GM04504 (cell line): ENCODE measurements at regions not wholly inside any gene's neighbourhood (a gene's known extent, or its start where the extent isn't known, plus 50 kb on each side); places are given as distances from the start of the nearest gene placed in this dataset.
"Not testable (repeated sequence)": the region's sequence is repeated elsewhere in the genome, so short reads cannot be mapped to it uniquely, and the experiment has no call there.

ENCODE experiments used
- DNase-seq: peaks from one replicate; pipeline ENCODE4 v3.0.0-alpha.2; 2012; ENCODE audit warnings: low read depth

DNA sequence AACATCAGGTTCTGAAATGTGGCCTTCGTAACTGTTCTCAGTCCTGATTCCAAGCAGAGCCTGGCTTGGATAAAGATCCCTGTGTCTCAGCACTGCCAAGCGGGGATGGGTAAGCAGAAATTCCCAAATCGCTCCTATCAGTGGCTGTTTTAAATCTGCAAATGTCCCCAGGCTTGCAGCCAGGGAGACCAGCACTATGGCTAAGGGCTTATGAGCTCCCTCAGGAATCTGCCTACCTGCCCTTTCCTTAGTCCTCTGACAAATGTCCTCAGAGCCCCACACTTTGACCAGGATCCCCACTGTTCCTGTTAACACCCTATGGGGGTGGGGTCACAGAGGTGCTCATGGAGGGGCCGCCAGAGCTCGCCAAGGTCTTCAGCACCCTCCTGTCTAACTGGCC, 1062.8 kb downstream of the UQCRFS1 start:
- DNase-seq = no peak

DNA sequence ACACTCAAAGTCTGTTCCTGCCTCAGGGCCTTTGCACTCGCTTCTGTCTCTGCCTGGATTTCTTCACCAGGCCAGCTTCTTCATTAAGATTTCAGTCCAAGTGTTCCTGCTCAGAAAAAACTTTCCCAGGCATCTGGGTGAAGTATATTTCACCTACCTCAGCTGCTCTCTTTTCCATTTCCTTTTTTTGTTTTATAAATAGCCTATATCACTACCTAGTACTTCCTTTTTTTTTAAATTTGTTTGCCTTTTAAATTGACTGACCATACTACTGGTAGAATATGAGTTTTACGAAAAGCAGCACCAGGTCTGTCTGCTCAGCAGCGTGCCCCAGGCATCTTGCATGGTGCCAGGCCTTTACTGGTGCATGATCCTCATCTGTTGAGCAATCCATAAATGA, 1064.4 kb downstream of the UQCRFS1 start:
- DNase-seq = no peak

DNA sequence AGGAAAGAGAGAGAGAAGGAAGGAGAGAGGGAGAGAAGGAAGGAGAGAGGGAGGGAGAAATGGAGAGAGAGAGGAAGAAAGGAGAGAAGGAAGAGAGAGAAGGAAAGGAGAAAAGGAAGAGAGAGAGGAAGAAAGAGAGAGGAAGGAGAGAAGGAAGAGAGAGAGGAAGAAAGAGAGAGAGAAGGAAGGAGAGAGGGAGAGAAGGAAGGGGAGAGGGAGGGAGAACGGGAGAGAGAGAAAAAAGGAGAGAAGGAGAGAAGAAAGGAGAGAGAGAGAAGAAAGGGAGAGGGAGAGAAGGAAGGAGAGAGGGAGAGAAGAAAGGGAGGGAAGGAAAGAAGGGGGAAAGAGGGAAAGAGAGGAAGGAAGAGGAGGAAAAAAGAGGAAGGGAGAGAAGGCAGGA, 1070.7 kb downstream of the UQCRFS1 start:
- no peak for DNase-seq

GRCh38 chr19:28140201-28140600, 1072.8 kb downstream of the UQCRFS1 start:
- DNase-seq = no peak

- no peak for DNase-seq
Measured at GRCh38 chr19:28137772-28138171, 1075.2 kb downstream of the UQCRFS1 start.

- DNase-seq = no peak
Measured at GRCh38 chr19:28136796-28137195, 1076.2 kb downstream of the UQCRFS1 start.

- DNase-seq = no peak
Measured at GRCh38 chr19:28135825-28136224, 1077.1 kb downstream of the UQCRFS1 start.

GRCh38 chr19:28134311-28134710, 1078.6 kb downstream of the UQCRFS1 start:
- DNase-seq = no peak

- not testable (repeated sequence) for DNase-seq
Measured at GRCh38 chr19:28130881-28131280, 1082.1 kb downstream of the UQCRFS1 start.

GRCh38 chr19:28130066-28130511, 1082.9 kb downstream of the UQCRFS1 start:
- DNase-seq = no peak

- no peak for DNase-seq
Measured at GRCh38 chr19:28128341-28128740, 1084.6 kb downstream of the UQCRFS1 start.

DNA sequence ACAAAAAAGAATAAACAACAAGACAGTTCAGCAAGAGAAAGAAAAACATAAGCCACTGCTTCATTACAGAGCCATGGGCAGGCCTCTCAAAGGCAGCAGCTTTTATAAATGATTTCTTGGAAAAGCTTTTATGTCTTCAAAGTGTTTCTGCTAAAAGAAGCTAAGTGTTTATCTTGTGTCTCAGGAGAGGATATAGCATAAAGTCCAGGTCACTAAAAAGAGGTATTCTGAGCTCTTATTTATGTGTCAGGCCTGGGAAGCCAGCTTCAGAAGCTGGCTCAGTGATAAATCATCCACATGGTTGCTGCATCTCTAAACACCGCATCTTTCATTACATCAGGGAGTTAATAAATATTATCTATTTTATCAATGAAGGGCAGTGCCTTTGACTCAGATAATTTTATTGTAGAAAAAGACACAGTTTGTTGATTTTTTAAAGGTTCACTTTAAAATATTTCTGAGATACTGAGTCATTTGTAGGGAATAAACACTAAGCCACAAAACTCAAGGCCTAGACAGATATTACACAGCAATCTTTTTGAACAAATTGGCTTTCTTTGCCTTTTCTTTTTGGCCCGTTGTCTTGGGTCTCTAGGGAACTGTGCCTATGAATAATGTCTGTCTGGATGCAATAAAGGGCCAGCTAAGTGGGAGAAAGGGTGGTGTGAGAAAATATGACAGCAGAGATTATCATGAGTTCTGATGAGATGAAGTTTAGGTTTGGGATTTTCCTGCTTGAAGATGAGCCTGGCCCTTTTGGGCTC, 1086.6 kb downstream of the UQCRFS1 start:
- DNase-seq = no peak

GRCh38 chr19:28122734-28123133, 1090.2 kb downstream of the UQCRFS1 start:
- no peak for DNase-seq

- no peak for DNase-seq
Measured at GRCh38 chr19:28118235-28118634, 1094.7 kb downstream of the UQCRFS1 start.

DNA sequence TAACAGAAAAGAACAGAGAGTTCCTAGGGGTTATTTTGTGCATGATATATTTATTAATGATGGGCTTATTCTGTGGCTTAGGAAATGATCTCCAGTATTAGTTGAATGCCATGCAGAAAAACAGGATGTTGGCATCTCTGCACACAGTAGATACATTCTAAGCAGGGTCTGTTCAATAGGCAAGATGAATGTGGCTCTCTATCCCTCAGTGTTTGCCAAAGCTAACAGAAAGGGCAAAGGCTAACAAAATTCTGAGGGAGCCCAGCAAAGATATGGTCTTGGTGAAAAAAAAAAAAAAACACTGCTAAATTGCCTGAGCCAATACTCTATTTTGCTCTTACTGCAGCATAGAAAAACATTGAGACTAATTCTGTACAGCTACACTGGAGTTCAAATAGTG, 1095.8 kb downstream of the UQCRFS1 start:
- no peak for DNase-seq

DNA sequence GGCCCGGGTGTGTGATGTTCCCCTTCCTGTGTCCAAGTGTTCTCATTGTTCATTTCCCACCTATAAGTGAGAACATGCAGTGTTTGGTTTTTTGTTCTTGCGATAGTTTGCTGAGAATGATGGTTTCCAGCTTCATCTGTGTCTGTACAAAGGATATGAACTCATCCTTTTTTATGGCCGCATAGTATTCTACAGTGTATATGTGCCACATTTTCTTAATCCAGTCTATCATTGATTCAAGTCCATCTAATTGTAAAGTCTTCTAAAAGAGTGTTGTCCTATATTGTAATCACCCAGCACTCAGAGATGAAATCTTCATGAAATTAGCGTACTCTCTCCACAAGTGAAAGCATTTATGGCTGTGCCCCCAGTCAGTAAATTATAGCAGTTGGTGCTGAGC, 1096.6 kb downstream of the UQCRFS1 start:
- not testable (repeated sequence) for DNase-seq

DNA sequence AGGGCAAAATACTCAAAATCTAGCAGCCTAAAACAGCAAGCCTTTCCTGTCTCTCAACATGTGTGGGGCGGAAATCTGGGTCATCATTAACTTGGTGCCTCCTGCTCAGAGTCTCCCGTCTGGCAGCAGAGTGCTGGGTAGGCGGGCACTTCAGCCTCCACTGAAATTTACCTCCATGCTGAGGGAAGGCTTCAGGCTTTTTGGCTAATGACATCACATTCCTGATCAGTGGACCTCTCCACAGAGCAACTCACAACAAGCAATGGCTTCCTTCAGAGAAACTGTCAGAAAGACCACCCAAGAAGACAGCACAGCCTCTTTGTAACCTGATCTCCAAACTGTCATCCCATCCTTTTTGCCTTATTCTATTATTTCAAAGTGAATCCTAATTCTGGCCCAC, 1109.0 kb downstream of the UQCRFS1 start:
- DNase-seq = no peak

DNA sequence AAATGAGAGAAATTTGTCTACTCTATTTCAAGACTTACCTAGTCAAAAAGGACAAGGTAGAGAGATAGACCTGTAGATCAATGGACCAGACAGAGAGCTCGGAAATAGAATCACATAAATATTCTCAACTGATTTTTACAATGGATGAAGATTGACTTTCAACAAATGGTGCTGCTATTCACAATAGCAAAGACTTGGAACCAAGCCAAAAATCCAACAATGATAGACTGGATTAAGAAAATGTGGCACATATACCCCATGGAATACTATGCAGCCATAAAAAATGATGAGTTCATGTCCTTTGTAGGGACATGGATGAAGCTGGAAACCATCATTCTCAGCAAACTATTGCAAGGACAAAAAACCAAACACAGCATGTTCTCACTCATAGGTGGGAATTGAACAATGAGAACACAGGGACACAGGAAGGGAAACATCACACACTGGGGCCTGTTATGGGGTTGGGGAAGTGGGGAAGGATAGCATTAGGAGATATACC, 1128.2 kb downstream of the UQCRFS1 start:
- not testable (repeated sequence) for DNase-seq

- no peak for DNase-seq
Measured at GRCh38 chr19:28076628-28077027, 1136.3 kb downstream of the UQCRFS1 start.

- no peak for DNase-seq
Measured at GRCh38 chr19:28075229-28075628, 1137.7 kb downstream of the UQCRFS1 start.

- no peak for DNase-seq
Measured at GRCh38 chr19:28074773-28075172, 1138.2 kb downstream of the UQCRFS1 start.

GRCh38 chr19:28067882-28068281, 1145.1 kb downstream of the UQCRFS1 start:
- no peak for DNase-seq

- DNase-seq = no peak
Measured at GRCh38 chr19:28066988-28067387, 1146.0 kb downstream of the UQCRFS1 start.

DNA sequence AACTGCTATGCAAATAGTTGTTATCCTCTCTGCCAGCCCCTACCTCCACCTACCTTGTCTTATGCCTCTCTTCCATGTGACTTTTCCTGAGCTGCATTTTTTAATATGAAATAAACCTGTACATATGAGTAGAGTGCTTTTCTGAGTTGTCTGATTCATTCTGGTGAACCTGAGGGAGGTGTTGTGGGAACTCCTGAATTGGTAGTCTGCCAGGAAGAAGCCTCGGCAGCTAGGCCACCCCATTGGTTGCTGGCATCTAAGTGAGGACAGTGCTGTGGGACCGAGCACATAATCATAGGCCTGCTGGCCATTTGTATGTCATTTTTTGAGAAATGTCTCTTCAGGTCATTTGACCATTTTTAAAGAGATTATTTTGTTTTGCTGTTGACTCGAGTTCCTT, 1146.8 kb downstream of the UQCRFS1 start:
- DNase-seq = no peak
